H9 (cell line): ENCODE measurements at regions not wholly inside any gene's neighbourhood (a gene's known extent, or its start where the extent isn't known, plus 50 kb on each side); places are given as distances from the start of the nearest gene placed in this dataset.

Source experiments
- DNase-seq: peaks from one replicate; pipeline ENCODE4 v3.0.0-alpha.2; 2017
- H2AFZ ChIP-seq: one replicate; pipeline ENCODE4 v1.6.1; 2013; ENCODE audit warnings: mild to moderate bottlenecking, low read length, control low read depth, moderate library complexity
- H2AK5ac ChIP-seq: 2 replicates; pipeline ENCODE4 v1.6.1; 2013; ENCODE audit warnings: low read length, control low read depth, mixed read lengths; ENCODE audit not compliant: insufficient read length
- H2BK120ac ChIP-seq: one replicate; pipeline ENCODE4 v1.6.1; 2013; ENCODE audit warnings: low read depth, mild to moderate bottlenecking, low read length, control low read depth, inconsistent platforms; ENCODE audit not compliant: poor library complexity, severe bottlenecking
- H2BK12ac ChIP-seq: 2 replicates; pipeline ENCODE4 v1.6.1; 2013; ENCODE audit warnings: low read length, control low read depth, mixed read lengths, low read depth; ENCODE audit not compliant: insufficient read length
- H2BK15ac ChIP-seq: 2 replicates; pipeline ENCODE4 v1.6.1; 2013; ENCODE audit warnings: low read depth, low read length, control low read depth
- H2BK20ac ChIP-seq: one replicate; pipeline ENCODE4 v1.6.1; 2013; ENCODE audit warnings: low read depth, mild to moderate bottlenecking, low read length, control low read depth, inconsistent platforms; ENCODE audit not compliant: poor library complexity, severe bottlenecking
- H2BK5ac ChIP-seq: 2 replicates; pipeline ENCODE4 v1.6.1; 2013; ENCODE audit warnings: low read length, control low read depth, mixed read lengths; ENCODE audit not compliant: insufficient read length
- H3K14ac ChIP-seq: 2 replicates; pipeline ENCODE4 v1.6.1; 2013; ENCODE audit warnings: low read length, control low read depth; ENCODE audit not compliant: insufficient read depth
- H3K18ac ChIP-seq: 2 replicates; pipeline ENCODE4 v1.6.1; 2013; ENCODE audit warnings: low read depth, mild to moderate bottlenecking, mixed read lengths, low read length, control low read depth; ENCODE audit not compliant: insufficient read length
- H3K23ac ChIP-seq: 2 replicates; pipeline ENCODE4 v1.6.1; 2013; ENCODE audit warnings: low read length, control low read depth, mixed read lengths, low read depth; ENCODE audit not compliant: insufficient read length
- H3K23me2 ChIP-seq: 2 replicates; pipeline ENCODE4 v1.6.1; 2013; ENCODE audit warnings: low read depth, mild to moderate bottlenecking, mixed read lengths, low read length, control low read depth; ENCODE audit not compliant: insufficient read length, poor library complexity, severe bottlenecking
- H3K27ac ChIP-seq: 2 replicates; pipeline ENCODE4 v1.5.1; 2013; ENCODE audit warnings: low read length, control low read depth, mixed read lengths, low read depth; ENCODE audit not compliant: insufficient read length
- H3K27me3 ChIP-seq: 2 replicates; pipeline ENCODE4 v1.6.1; 2013; ENCODE audit warnings: low read length, control low read depth, inconsistent platforms; ENCODE audit not compliant: insufficient read depth
- H3K4ac ChIP-seq: 2 replicates; pipeline ENCODE4 v1.6.1; 2013; ENCODE audit warnings: low read depth, mild to moderate bottlenecking, control low read depth, inconsistent platforms, low read length, moderate library complexity
- H3K4me1 ChIP-seq: 2 replicates; pipeline ENCODE4 v1.6.1; 2013; ENCODE audit warnings: low read length, control low read depth, inconsistent platforms; ENCODE audit not compliant: insufficient read depth
- H3K4me2 ChIP-seq: 2 replicates; pipeline ENCODE4 v1.6.1; 2013; ENCODE audit warnings: low read length, control low read depth, mixed read lengths; ENCODE audit not compliant: insufficient read length, insufficient read depth
- H3K56ac ChIP-seq: 2 replicates; pipeline ENCODE4 v1.6.1; 2013; ENCODE audit warnings: low read depth, mild to moderate bottlenecking, mixed read lengths, low read length, control low read depth; ENCODE audit not compliant: insufficient read length
- H3K79me1 ChIP-seq: 2 replicates; pipeline ENCODE4 v1.6.1; 2013; ENCODE audit warnings: low read depth, mild to moderate bottlenecking, moderate library complexity, low read length, control low read depth, inconsistent platforms; ENCODE audit not compliant: insufficient read depth, poor library complexity, severe bottlenecking
- H3K79me2 ChIP-seq: 2 replicates; pipeline ENCODE4 v1.6.1; 2013; ENCODE audit warnings: low read length, control low read depth, inconsistent platforms; ENCODE audit not compliant: insufficient read depth
- H3K9ac ChIP-seq: 2 replicates; pipeline ENCODE4 v1.6.1; 2013; ENCODE audit warnings: low read length, control low read depth, mixed read lengths; ENCODE audit not compliant: insufficient read length; ENCODE audit errors: extremely low read depth
- H3K9me3 ChIP-seq: one replicate; pipeline ENCODE4 v1.6.1; 2013; ENCODE audit warnings: low read depth, low read length, inconsistent platforms; ENCODE audit not compliant: control insufficient read depth
- H3T11ph ChIP-seq: one replicate; pipeline ENCODE4 v1.6.1; 2013; ENCODE audit warnings: mild to moderate bottlenecking, low read length, control low read depth, inconsistent platforms
- H4K20me1 ChIP-seq: one replicate; pipeline ENCODE4 v1.6.1; 2013; ENCODE audit not compliant: control insufficient read depth, insufficient read length, insufficient read depth
- H4K5ac ChIP-seq: 2 replicates; pipeline ENCODE4 v1.6.1; 2013; ENCODE audit warnings: low read depth, mild to moderate bottlenecking, mixed read lengths, low read length, control low read depth; ENCODE audit not compliant: insufficient read length
- H4K8ac ChIP-seq: replicated peaks from 2 replicates; pipeline ENCODE4 v1.6.1; 2013; ENCODE audit warnings: low read length, control low read depth, mixed read lengths, low read depth; ENCODE audit not compliant: insufficient read length
- H4K91ac ChIP-seq: 2 replicates; pipeline ENCODE4 v1.6.1; 2013; ENCODE audit warnings: low read depth, mild to moderate bottlenecking, moderate library complexity, mixed read lengths, low read length, control low read depth; ENCODE audit not compliant: insufficient read length
- H3K27ac Mint-ChIP-seq, 3 experiments: 2 replicates in 2 of 3; 3 replicates in 1 of 3; pipeline ENCODE4 v1.8.0; 2020 to 2021; ENCODE audit warnings: mixed read lengths in 3 of 3, mild to moderate bottlenecking in 1 of 3, moderate library complexity in 1 of 3
- H3K27me3 Mint-ChIP-seq: 2 replicates; pipeline ENCODE4 v1.8.0; 2021; ENCODE audit warnings: low read depth, mild to moderate bottlenecking, moderate library complexity, mixed read lengths
- H3K36me3 Mint-ChIP-seq, 3 experiments: 2 replicates in 2 of 3; 3 replicates in 1 of 3; pipeline ENCODE4 v1.8.0; 2020 to 2021; ENCODE audit warnings: low read depth in 3 of 3, mixed read lengths in 3 of 3; ENCODE audit not compliant: insufficient read depth in 1 of 3
- H3K4me1 Mint-ChIP-seq, 2 experiments: 2 replicates each; pipeline ENCODE4 v1.8.0; 2020; ENCODE audit warnings: mixed read lengths in 2 of 2
- H3K4me3 Mint-ChIP-seq, 2 experiments: 2 replicates in 1 of 2; 3 replicates in 1 of 2; pipeline ENCODE4 v1.8.0; 2020 to 2021; ENCODE audit warnings: mild to moderate bottlenecking in 2 of 2, mixed read lengths in 2 of 2, moderate library complexity in 1 of 2
- H3K9me3 Mint-ChIP-seq, 2 experiments: 2 replicates in 1 of 2; 3 replicates in 1 of 2; pipeline ENCODE4 v1.8.0; 2020; ENCODE audit warnings: mild to moderate bottlenecking in 2 of 2, mixed read lengths in 2 of 2, moderate library complexity in 1 of 2
- WGBS: extraction: QIAGEN DNeasy Blood & Tissue Kit; methylation state at CpG from one replicate; pipeline ENCODE4 v1.1.7; 2013; ENCODE audit warnings: missing lambda C conversion rate, low lambda C conversion rate, mixed read lengths; ENCODE audit not compliant: insufficient read length; ENCODE audit errors: extremely low coverage; 5-methylcytosine and 5-hydroxymethylcytosine counted together
- TF ChIP-seq, protein P1 (sequence below): fragments of 200-600 bp; sonication (generic); conservative IDR thresholded peaks from 3 replicates; pipeline ENCODE4 v1.8.0; 2021; ENCODE audit warnings: antibody characterized with exemption, mild to moderate bottlenecking

DNA sequence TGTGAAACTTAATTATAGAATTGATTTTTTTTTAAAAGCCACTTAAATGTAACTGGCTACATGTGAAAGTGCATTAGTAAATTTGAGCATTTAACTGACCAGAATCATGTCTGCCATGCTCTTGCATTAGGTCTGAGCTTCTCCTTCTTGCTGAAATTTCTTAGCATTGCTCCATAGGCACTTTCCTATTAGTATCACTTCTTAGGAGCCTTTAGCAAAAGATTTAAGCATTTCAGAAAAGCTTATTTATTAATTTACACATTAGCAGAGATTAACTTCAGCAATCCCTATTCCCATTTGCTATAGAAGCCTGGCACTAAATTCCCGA is 211.0 kb downstream of the SNX18 start:
- Histone ChIP-seq H3K14ac (no peak overlapping the region), H4K91ac (no peak overlapping the region), H4K20me1 (no peaks in the 10 kb centered on the region), H2BK20ac (no peak overlapping the region), H4K5ac (no peak overlapping the region), H2BK5ac (no peak overlapping the region), H3K23ac (no peak overlapping the region), H3K4me2 (no peak overlapping the region), H3K79me1 (no peaks in the 10 kb centered on the region), H3K9me3 (no peaks in the 10 kb centered on the region), H2BK120ac (no peak overlapping the region), H2AFZ (no peak overlapping the region), H3K9ac (no peak overlapping the region), H2BK15ac (no peak overlapping the region), H3K27ac (no peak overlapping the region), H3K79me2 (0 out of 2 replicates have a peak, but pooled peaks cover 1% of the 10 kb centered on the region), H3T11ph (no peak overlapping the region), H3K4me1 (no peaks in the 10 kb centered on the region), H3K56ac (no peak overlapping the region), H3K27me3 (no peaks in the 10 kb centered on the region), H3K23me2 (no peaks in the 10 kb centered on the region), H3K4ac (no peak overlapping the region), H2BK12ac (no peak overlapping the region), H2AK5ac (no peak overlapping the region), H3K18ac (no peak overlapping the region), H4K8ac (no peak overlapping the region)
- Mint-ChIP-seq H3K36me3 (no peaks in the 10 kb centered on the region), H3K9me3 (no peaks in the 10 kb centered on the region), H3K4me3 (no peak overlapping the region), H3K27ac (no peak overlapping the region), H3K4me1 (peaks cover 2 to 9% of the 10 kb centered on the region in 2 experiments; a peak in 2 of 4 replicates), H3K27me3 (no peaks in the 10 kb centered on the region)
- no CpG with 5 or more reads among the region's 1 CpG for WGBS
- no peak for DNase-seq
- TF ChIP-seq, protein P1, sequence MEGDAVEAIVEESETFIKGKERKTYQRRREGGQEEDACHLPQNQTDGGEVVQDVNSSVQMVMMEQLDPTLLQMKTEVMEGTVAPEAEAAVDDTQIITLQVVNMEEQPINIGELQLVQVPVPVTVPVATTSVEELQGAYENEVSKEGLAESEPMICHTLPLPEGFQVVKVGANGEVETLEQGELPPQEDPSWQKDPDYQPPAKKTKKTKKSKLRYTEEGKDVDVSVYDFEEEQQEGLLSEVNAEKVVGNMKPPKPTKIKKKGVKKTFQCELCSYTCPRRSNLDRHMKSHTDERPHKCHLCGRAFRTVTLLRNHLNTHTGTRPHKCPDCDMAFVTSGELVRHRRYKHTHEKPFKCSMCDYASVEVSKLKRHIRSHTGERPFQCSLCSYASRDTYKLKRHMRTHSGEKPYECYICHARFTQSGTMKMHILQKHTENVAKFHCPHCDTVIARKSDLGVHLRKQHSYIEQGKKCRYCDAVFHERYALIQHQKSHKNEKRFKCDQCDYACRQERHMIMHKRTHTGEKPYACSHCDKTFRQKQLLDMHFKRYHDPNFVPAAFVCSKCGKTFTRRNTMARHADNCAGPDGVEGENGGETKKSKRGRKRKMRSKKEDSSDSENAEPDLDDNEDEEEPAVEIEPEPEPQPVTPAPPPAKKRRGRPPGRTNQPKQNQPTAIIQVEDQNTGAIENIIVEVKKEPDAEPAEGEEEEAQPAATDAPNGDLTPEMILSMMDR, result no peak
